HEK293T (cell line): ENCODE measurements at regions not wholly inside any gene's neighbourhood (a gene's known extent, or its start where the extent isn't known, plus 50 kb on each side); places are given as distances from the start of the nearest gene placed in this dataset.

Source experiments
- CTBP1 ChIP-seq: fragments of 450-650 bp; IDR thresholded peaks from 2 replicates; pipeline ENCODE4 v1.6.1; 2016; ENCODE audit warnings: borderline replicate concordance
- ELF4 ChIP-seq: fragments of 450-650 bp; IDR thresholded peaks from 2 replicates; pipeline ENCODE4 v1.6.1; 2017; ENCODE audit warnings: antibody characterized with exemption
- FOXM1 ChIP-seq: fragments of 450-650 bp; IDR thresholded peaks from 2 replicates; pipeline ENCODE4 v1.6.1; 2017; ENCODE audit warnings: mild to moderate bottlenecking, borderline replicate concordance
- NFRKB ChIP-seq: fragments of 450-650 bp; IDR thresholded peaks from 2 replicates; pipeline ENCODE4 v1.6.1; 2016; ENCODE audit warnings: mild to moderate bottlenecking, moderate library complexity
- SP1 ChIP-seq: fragments of 450-650 bp; IDR thresholded peaks from 2 replicates; pipeline ENCODE4 v1.6.1; 2017
- SUZ12 ChIP-seq: fragments of 450-650 bp; IDR thresholded peaks from 2 replicates; pipeline ENCODE4 v1.6.1; 2016; ENCODE audit warnings: mild to moderate bottlenecking
- TARDBP ChIP-seq: fragments of 450-650 bp; IDR thresholded peaks from 2 replicates; pipeline ENCODE4 v1.6.1; 2016
- ZNF384 ChIP-seq: fragments of 450-650 bp; IDR thresholded peaks from 2 replicates; pipeline ENCODE4 v1.6.1; 2016

DNA sequence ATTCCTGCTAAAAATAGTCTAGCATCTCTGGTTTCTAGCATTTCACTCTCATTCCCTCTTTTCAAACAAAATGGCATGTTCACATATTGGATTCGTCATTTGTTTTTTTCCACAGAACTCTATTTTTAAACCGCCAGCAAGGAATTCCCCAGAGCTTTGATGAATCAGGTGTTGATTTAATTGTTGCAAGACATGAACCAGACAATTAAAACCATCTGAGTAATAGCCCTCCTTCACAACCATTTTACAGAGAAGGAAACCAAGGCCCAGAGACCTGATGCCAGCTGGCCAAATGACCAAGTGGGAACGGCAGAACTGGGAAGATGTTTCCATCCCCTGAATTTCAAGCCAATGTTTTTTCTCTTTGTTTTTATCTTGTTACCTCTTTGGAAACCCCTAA lies 167.0 kb downstream of the CAAP1 start:
- no peak for TF ChIP-seq NFRKB
- no peak for TF ChIP-seq SUZ12
- no peak for TF ChIP-seq SP1
- TF ChIP-seq ZNF384, result no peak
- no peak for TF ChIP-seq CTBP1
- no peak for TF ChIP-seq ELF4
- no peak for TF ChIP-seq FOXM1
- no peak for TF ChIP-seq TARDBP
